Skeletal muscle tissue (tissue), 3 donors: ENCODE measurements at regions not wholly inside any gene's neighbourhood (a gene's known extent, or its start where the extent isn't known, plus 50 kb on each side); places are given as distances from the start of the nearest gene placed in this dataset.

Experiments used
- H3K27ac ChIP-seq: one replicate; pipeline ENCODE4 v1.7.0; 2013; ENCODE audit warnings: mild to moderate bottlenecking, low read depth, low read length, inconsistent platforms
- H3K27me3 ChIP-seq, 3 donors: one replicate each; pipeline ENCODE4 v1.7.0; 2013; ENCODE audit warnings: low read length in 3 of 3; ENCODE audit not compliant: control insufficient read depth in 3 of 3, insufficient read depth in 3 of 3
- H3K36me3 ChIP-seq, 3 donors: one replicate each; pipeline ENCODE4 v1.7.0; 2013; ENCODE audit warnings: low read length in 3 of 3; ENCODE audit not compliant: control insufficient read depth in 3 of 3, insufficient read depth in 3 of 3
- H3K4me1 ChIP-seq, 3 donors: one replicate each; pipeline ENCODE4 v1.7.0; 2013; ENCODE audit warnings: low read length in 3 of 3, mild to moderate bottlenecking in 3 of 3; ENCODE audit not compliant: control insufficient read depth in 3 of 3, insufficient read depth in 3 of 3
- H3K4me3 ChIP-seq, 3 donors: one replicate each; pipeline ENCODE4 v1.7.0; 2013; ENCODE audit warnings: low read length in 3 of 3
- H3K9ac ChIP-seq, 3 donors: one replicate each; pipeline ENCODE4 v1.7.0; 2013; ENCODE audit warnings: low read length in 3 of 3, mild to moderate bottlenecking in 3 of 3, moderate library complexity in 2 of 3, low read depth in 1 of 3
- H3K9me3 ChIP-seq, 3 donors: one replicate each; pipeline ENCODE4 v1.7.0; 2013; ENCODE audit warnings: low read length in 3 of 3; ENCODE audit not compliant: control insufficient read depth in 3 of 3
- donor health status: Osteomylitis.

DNA sequence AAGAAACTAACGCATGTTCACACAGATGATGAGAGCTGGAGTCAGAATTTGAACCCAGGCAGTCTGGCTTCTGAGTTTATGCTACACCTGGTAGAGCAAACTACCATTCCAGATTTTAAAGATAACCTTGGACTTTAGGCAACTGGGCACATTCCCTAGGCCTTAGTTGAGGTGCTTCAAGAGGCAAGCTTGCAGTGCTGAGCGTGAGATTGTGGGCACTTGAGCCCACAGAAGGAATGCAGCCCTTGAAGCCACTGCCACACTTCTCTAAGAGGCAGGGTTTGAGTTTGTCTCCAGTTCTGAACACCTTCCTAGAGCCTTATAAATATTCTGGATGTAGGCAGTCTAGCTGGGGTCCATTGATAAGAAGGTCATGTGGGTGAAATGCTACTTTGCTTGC is 216.1 kb upstream of the SLC14A2 start:
- Histone ChIP-seq H3K4me1 (peaks cover 0 to 2% (median 0%) of the 10 kb centered on the region in 3 donors), H3K36me3 (no peaks in the 10 kb centered on the region), H3K9ac (no peak overlapping the region), H3K4me3 (no peak overlapping the region), H3K27me3 (no peaks in the 10 kb centered on the region), H3K27ac (no peak overlapping the region), H3K9me3 (no peaks in the 10 kb centered on the region)

DNA sequence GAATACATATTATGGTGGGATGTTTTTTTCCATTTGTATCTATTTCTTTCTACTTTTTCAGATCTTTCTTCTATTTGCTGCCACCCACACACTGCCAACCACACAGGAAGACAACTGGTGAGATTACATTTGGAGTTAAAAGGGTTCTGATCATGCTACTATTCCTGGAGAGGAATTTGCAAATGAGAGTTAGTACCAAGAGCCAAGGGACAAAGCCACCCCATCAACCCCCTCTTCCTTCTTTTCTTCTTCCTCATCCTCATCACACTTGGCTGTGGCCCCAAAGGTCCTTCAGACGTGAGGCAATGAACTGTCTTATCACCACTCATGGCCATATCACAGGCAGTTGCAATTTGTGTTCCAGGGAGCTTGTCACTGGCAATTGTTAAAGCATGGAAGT is 215.6 kb upstream of the SLC14A2 start:
- H3K27me3 ChIP-seq: no peaks in the 10 kb centered on the region
- no peak overlapping the region for H3K27ac ChIP-seq
- no peaks in the 10 kb centered on the region for H3K36me3 ChIP-seq
- H3K9me3 ChIP-seq: no peaks in the 10 kb centered on the region
- no peak overlapping the region for H3K9ac ChIP-seq
- peaks cover 0 to 2% (median 0%) of the 10 kb centered on the region in 3 donors for H3K4me1 ChIP-seq
- H3K4me3 ChIP-seq: no peak overlapping the region

DNA sequence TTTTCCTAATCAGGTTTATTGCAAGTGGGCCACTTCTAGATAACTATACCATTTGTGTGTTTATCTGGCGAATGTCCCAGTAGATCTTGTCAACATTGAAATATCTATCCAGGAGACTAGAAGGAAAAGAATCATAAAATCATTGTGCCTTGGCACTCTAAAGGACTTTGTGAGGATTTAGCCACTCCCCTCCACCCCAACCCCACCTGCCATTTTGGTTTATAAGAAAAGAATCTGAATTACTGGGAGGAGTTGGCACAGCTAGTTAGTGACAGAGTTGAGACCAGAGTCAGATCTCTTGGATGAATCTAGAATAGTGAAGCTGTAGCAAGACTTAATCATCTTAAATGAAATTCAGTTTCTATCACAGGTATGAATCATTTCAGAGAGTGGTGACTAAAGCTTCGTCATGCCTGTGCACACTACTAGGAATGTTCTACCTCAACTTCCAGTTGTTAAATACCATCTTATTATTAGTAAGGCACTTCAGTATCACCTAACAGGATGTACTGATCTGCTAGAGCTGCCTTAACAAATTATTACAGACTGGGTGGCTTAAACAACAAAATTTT is 212.7 kb upstream of the SLC14A2 start:
- H3K4me1 ChIP-seq: peaks cover 0 to 2% (median 0%) of the 10 kb centered on the region in 3 donors
- no peaks in the 10 kb centered on the region for H3K27me3 ChIP-seq
- no peak overlapping the region for H3K27ac ChIP-seq
- no peaks in the 10 kb centered on the region for H3K36me3 ChIP-seq
- no peak overlapping the region for H3K4me3 ChIP-seq
- no peak overlapping the region for H3K9ac ChIP-seq
- no peaks in the 10 kb centered on the region for H3K9me3 ChIP-seq

DNA sequence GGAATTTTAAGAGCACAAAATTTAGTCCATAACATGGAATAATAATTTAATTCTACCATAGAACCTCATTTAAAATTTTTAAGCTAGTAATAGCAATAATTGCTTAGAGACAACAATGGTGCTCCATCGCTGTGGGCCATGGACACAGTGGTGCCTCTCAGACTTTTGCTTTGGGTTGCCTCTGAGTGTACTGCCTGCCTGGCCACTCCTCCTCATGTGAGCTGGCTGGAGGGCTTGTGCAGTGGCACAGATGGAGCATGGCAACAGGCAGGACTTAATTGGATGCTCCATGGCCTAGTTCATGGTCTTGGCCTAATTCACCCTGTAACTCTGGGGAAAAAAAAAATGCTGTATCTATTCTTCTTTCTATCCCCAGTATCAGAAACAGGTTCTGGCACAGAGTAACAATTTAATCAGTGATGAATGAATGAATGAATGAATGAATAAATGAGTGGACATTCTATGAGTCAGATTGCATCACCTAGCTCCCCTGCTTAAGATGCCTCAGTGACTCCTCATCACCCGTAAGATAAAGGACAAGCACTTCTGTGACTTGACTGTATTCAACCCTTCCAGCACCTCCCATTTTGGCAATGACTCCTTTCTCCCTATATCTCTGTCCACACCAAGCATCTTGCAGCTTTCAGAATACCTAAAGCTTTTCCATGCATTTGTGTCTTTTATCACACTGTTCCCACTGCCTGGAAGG is 211.8 kb upstream of the SLC14A2 start:
- Histone ChIP-seq H3K27ac (no peak overlapping the region), H3K4me1 (peaks cover 0 to 2% (median 0%) of the 10 kb centered on the region in 3 donors), H3K36me3 (no peaks in the 10 kb centered on the region), H3K9me3 (no peaks in the 10 kb centered on the region), H3K27me3 (no peaks in the 10 kb centered on the region), H3K9ac (no peak overlapping the region), H3K4me3 (no peak overlapping the region)

DNA sequence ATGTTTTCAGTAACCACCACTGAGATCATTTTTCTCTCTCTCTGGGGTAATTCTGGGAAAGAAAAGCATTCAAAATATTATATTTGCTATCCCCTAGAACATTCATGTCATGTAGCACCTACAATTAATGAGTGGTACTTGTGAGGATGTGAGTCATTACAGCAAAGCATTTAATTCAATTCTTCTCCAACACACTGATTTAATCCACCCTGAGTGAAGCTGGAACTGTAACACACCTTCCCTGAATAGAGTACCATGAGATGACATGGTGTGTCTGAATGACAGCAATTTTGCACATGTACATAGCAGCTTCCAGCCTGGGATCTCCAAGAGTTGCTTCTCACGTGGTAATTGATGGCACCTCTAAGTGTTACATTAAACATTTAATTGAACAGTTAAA is 207.1 kb upstream of the SLC14A2 start:
- Histone ChIP-seq H3K9me3 (no peaks in the 10 kb centered on the region), H3K27me3 (no peaks in the 10 kb centered on the region), H3K4me3 (no peak overlapping the region), H3K4me1 (peaks cover 0 to 2% (median 0%) of the 10 kb centered on the region in 3 donors), H3K9ac (no peak overlapping the region), H3K36me3 (no peaks in the 10 kb centered on the region), H3K27ac (no peak overlapping the region)

DNA sequence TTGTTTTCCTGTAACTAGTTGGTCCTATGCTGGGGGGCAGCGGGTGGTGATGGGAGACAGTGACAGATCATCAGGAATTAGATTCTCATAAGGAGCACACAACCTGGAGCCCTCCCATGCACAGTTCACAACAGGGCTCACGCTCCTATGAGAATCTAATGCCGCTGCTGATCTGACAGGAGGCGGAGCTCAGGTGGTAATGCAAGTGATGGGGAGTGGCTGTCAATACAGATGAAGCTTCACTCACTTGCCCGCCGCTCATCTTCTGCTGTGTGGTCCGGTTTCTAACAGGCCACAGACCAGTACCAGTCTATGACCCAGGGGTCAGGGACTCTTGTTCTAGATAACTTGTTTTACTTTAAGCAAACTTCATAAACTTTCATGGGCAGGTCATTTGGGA is 205.3 kb upstream of the SLC14A2 start:
- Histone ChIP-seq H3K4me1 (no peaks in the 10 kb centered on the region), H3K27ac (no peak overlapping the region), H3K9ac (no peak overlapping the region), H3K4me3 (no peak overlapping the region), H3K36me3 (no peaks in the 10 kb centered on the region), H3K9me3 (no peaks in the 10 kb centered on the region), H3K27me3 (no peaks in the 10 kb centered on the region)

DNA sequence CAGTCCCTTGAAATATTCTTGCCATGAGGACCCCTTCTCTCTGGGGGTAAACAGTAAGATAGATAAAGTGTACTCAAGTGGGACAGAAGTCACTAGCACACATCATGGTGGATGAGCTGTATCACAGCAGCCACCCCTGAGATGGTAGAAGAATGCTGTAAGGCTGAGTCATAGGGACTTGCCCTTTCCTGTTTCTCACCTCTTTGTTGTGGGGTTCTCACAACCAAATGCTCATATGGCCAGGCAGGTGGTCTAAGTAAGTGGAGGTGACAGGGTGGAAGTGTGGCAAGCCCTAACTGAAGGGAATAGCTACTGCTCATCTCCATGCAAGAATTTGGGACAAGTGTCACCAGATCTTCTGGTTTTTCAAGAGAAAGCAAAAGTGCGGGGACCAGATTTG is 202.7 kb upstream of the SLC14A2 start:
- H3K9me3 ChIP-seq: no peaks in the 10 kb centered on the region
- no peaks in the 10 kb centered on the region for H3K36me3 ChIP-seq
- H3K9ac ChIP-seq: no peak overlapping the region
- H3K4me1 ChIP-seq: no peaks in the 10 kb centered on the region
- H3K4me3 ChIP-seq: no peak overlapping the region
- H3K27me3 ChIP-seq: no peaks in the 10 kb centered on the region
- no peak overlapping the region for H3K27ac ChIP-seq

DNA sequence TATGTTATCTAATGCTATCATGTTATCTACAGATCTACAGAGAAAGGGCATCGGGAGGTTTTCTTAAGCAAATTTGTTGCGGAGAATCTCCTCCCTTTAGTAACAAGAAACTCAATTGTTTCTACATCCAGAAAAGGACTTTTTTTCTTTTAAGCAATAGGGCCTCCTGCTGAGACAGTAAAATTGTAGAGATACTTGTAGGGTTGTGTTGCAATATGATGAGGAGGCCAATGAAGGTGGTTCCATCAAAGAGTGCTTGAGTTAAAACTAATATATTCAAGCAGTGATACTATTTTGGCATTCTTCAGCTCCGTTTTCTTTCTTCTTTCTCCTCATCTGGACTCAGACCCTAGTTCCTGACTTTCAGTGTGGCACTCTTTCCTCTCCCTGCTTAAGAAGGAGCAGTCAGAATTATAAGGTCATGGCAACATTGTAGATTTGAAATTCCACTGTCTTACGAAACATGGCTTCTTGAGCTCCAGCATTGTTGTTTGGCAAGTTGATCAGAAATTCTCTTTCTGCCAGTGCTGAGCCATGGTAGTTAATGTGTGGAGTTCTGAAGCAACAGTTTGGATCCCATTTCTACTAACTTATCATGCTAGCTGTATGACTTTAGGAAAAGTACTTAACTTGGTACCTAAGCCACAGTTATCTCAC is 202.0 kb upstream of the SLC14A2 start:
- Histone ChIP-seq H3K27ac (no peak overlapping the region), H3K27me3 (no peaks in the 10 kb centered on the region), H3K9me3 (no peaks in the 10 kb centered on the region), H3K4me1 (no peaks in the 10 kb centered on the region), H3K4me3 (no peak overlapping the region), H3K36me3 (no peaks in the 10 kb centered on the region), H3K9ac (no peak overlapping the region)

DNA sequence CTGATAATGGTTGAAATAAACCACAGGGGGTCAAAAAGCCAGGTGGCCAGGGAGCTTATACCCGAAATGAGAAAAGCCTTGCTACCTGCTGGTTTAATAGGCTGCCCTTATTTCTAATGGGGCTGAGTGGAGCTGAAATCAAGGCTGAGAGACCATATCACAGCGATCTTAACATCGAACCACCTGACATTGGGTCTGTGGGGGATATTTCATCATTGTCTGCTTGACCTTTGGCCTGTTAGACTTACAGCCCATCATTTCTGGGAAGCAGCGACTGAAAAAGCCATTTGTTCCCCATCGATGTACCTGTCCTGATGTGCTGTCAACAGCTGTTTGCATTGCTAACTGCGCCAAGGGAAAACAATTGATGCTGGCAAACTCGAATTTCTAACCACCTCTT is 199.7 kb upstream of the SLC14A2 start:
- Histone ChIP-seq H3K4me1 (no peaks in the 10 kb centered on the region), H3K9me3 (no peaks in the 10 kb centered on the region), H3K27me3 (no peaks in the 10 kb centered on the region), H3K36me3 (no peaks in the 10 kb centered on the region), H3K27ac (no peak overlapping the region), H3K4me3 (no peak overlapping the region), H3K9ac (no peak overlapping the region)

DNA sequence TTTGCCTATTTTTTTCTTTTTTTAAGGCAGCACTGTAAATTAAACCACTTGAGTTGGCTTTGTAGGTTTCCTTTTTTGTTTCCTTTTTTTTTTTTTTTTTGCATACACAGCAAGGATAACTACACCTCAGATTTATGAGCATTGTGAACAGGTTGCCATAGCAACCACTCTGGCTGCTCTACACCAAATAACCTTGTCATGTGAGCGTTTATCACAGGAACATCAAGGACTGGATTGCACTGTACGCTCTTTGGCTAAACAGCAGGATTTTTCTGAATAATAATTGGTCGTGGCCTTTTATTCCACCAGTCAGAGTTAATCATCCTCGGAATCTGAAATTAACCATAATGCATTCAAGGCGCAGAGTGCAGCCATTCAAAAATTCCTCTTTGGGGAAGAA is 199.1 kb upstream of the SLC14A2 start:
- Histone ChIP-seq H3K9ac (no peak overlapping the region), H3K27me3 (no peaks in the 10 kb centered on the region), H3K27ac (no peak overlapping the region), H3K4me1 (no peaks in the 10 kb centered on the region), H3K36me3 (no peaks in the 10 kb centered on the region), H3K9me3 (no peaks in the 10 kb centered on the region), H3K4me3 (no peak overlapping the region)
